ENCODE measurements at regions not wholly inside any gene's neighbourhood (a gene's known extent, or its start where the extent isn't known, plus 50 kb on each side); places are given as distances from the start of the nearest gene placed in this dataset.
"Not testable (repeated sequence)": the region's sequence is repeated elsewhere in the genome, so short reads cannot be mapped to it uniquely, and the experiment has no call there.

DNA sequence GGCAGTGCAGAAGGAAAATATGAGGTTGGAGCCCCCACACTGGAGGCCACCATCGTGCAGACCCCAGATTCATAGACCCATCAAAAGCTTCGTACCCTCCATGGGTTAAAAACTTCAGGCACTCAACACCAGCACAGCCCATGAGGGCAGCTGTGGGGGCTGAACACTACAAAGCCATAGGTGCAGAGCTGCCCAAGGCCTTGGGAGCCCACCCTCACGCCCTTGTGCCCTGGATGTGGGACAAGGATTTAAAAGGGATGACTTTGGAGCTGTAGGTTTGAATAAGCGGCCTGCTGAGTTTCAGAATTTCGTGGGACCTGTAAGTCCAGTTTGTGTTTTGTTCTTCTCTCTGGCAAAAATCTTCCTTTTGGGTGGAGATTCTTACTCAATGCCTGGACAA is 747.6 kb downstream of the SPATA31A6 start:
- DNase-seq; in situ Hi-C loops (cut with MboI; ENCODE audit: low pct_unique_long_range_greater_than_20kb, low sequenced_read_pairs): not testable (repeated sequence)

DNA sequence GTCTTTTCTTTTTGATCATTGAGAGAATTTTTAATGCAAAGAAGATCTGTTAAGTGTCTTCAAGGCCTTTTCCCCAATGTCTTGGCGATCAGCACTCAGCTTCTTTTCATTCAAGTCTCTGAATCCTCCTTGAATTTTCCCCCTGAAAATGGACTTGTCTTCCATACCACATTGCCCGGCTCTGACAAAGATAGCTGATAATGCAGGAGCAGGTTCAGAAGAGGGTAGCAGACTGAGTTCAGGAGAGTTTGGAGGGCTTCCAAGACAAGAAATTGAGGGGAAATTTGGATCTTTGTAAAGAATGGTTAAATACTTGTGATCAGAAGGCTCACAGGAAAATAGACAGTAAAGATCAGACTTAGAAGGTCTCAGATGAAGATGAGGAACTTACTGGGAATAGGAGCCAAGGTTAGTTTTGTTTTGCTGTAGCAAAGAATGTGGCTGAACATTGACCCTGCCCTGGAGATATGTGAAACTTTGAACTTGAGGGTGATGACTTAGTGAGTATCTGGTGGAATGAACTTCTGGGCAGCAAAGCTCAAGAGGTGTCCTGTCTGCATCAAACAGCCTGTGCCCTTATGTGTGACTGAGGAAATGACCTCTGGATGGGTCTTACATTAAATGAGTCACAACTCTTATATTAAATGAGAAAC is 754.2 kb downstream of the SPATA31A6 start:
- in situ Hi-C loops (cut with MboI; ENCODE audit: low pct_unique_long_range_greater_than_20kb, low sequenced_read_pairs); DNase-seq: not testable (repeated sequence)

DNA sequence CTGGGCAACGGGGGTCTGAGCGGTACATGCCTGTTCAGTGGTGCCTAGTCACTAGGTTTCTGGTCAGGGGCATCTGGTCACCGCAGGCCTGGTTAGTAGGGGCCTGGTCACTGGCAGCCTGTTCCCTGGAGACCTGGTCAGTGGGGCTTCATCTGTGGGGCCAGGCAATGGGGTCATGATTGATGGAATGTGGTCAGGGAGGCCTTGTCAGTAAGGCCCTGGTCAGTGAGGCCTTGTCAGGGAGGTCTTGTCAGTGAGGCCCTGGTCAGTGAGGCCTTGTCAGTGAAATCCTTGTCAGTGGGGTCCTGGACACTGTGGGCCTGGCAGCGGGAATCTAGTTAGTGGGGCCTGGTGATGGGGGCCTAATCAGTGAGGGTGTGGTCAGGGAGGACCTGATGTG is 763.6 kb downstream of the SPATA31A6 start:
- DNase-seq; in situ Hi-C loops (cut with MboI; ENCODE audit: low pct_unique_long_range_greater_than_20kb, low sequenced_read_pairs): not testable (repeated sequence)

DNA sequence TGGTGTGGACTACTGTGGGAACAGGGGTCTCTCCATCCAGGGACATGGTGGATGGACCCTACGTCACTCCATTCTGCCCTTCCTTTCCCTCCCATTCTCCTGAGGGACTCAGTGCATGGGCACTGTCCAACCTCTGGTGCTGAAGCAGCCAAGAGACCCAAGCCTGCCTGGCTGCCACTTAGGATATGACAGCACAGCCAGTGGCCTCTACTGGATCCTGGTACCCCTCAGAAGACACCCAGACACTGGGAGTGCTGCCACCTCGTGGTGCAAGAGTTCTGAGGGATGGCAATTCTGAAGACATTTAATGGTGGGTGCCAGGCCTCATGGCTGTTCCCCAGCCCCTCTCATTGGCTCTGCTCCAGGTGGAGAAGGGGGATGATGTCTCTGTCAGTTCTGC is 767.8 kb downstream of the SPATA31A6 start:
- peak; percentile 21 for DNase-seq
- in situ Hi-C loops (cut with MboI; ENCODE audit: low pct_unique_long_range_greater_than_20kb, low sequenced_read_pairs) = not testable (repeated sequence)

DNA sequence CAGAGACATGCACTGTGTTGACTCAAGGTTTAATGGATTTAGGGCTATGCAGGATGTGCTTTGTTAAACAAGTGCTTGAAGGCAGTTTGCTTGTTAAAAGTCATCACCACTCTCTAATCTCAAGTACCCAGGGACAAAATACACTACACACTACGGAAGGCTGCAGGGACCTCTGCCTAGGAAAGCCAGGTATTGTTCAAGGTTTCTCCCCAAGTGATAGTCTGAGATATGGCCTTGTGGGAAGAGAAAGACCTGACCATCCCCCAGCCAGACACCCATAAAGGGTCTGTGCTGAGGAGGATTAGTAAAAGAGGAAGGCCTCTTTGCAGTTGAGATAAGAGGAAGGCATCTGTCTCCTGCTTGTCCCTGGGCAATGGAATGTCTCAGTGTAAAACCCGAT is 781.7 kb downstream of the SPATA31A6 start:
- in situ Hi-C loops (cut with MboI; ENCODE audit: low pct_unique_long_range_greater_than_20kb, low sequenced_read_pairs) = not testable (repeated sequence)
- peak; percentile 62 for DNase-seq

DNA sequence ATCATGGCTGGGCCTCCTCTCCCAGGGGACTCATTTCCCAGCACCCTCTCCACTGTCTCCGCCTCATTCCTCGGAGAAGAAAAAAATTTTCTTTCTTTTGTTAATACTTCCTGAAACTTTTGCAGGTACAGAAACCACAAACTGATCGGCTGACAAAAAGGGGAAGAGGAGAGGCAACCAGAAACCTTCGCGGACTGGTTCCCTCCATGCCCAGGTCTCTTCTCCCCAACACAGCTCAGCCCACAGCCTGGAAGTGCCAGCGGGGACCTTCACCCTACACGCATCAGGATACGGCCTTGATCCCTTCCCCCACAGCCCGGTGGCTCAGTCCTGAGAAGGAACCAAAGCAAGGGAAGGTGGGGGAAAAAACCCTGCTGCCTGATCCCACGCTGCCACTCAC is 788.4 kb downstream of the SPATA31A6 start:
- in situ Hi-C loops (cut with MboI; ENCODE audit: low pct_unique_long_range_greater_than_20kb, low sequenced_read_pairs) = not testable (repeated sequence)
- DNase-seq = peak; percentile 82

DNA sequence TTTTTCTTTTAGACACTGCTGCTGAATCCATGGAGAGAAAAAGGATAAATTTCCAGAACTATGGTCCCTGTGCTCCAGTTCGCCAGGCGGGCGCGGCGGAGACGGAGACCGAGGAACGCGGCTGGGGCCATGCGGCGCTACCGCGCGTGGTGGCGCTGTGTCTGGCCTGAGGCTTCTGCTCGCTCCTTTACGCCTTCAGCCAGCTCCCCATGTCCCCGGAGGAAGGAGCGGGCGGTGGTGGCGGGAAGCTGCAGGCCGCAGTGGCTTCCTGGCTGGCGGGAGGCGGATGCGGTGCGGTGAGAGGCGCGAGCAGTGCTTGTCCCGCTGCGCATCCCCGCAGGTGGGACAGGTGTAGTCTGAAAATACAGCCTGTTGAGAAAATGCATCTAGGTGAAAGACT is 791.3 kb downstream of the SPATA31A6 start:
- DNase-seq = peak; percentile 54
- in situ Hi-C loops (cut with MboI; ENCODE audit: low pct_unique_long_range_greater_than_20kb, low sequenced_read_pairs) = not testable (repeated sequence)

DNA sequence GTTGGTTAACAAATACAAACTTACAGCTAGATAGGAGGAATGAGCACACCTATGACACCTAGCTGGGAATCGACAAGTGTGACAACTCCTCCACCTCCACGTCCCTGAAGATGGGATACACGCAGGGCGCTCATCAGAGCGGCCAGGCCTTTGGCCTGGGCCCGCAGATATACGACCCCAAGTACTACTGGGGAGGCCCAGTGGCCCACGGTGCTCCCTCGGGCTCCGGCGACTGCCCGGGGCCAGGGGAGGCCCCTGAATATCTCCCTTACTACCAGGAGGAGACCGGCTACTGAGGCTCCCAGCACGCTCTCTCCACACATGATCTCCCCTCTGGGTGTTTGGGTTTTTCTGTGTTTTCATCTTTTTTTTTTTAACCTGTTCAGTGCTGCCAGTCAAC is 801.3 kb downstream of the SPATA31A6 start:
- peak; percentile 6 for DNase-seq
- in situ Hi-C loops (cut with MboI; ENCODE audit: low pct_unique_long_range_greater_than_20kb, low sequenced_read_pairs) = not testable (repeated sequence)
